ENCODE measurements at regions not wholly inside any gene's neighbourhood (a gene's known extent, or its start where the extent isn't known, plus 50 kb on each side); places are given as distances from the start of the nearest gene placed in this dataset.

GRCh38 chr9:2351324-2351723 is 270.3 kb upstream of the VLDLR start:
- Histone ChIP-seq H3K9me2 (ENCODE audit: insufficient read depth) (peaks cover 16% of the 10 kb centered on the region), H3K4me2 (no peak overlapping the region), H3K4me3 (no peak overlapping the region), H3K79me2 (replicated peaks; ENCODE audit: insufficient read depth) (no peaks in the 10 kb centered on the region), H3K27me3 (ENCODE audit: insufficient read depth) (no peaks in the 10 kb centered on the region), H4K20me1 (replicated peaks; ENCODE audit: insufficient read depth) (no peaks in the 10 kb centered on the region), H3F3A (replicated peaks; ENCODE audit: low read depth) (0 out of 2 replicates have a peak, but pooled peaks cover 2% of the 10 kb centered on the region), H3K36me3 (ENCODE audit: insufficient read depth) (0 out of 2 replicates have a peak, but pooled peaks cover 6% of the 10 kb centered on the region), H2AFZ (no peak overlapping the region), H3K4me1 (ENCODE audit: insufficient read depth) (peaks cover 11% of the 10 kb centered on the region), H3K27ac (ENCODE audit: low read depth) (no peak overlapping the region)
- ATAC-seq, result no peak
- TF ChIP-seq, protein P1, sequence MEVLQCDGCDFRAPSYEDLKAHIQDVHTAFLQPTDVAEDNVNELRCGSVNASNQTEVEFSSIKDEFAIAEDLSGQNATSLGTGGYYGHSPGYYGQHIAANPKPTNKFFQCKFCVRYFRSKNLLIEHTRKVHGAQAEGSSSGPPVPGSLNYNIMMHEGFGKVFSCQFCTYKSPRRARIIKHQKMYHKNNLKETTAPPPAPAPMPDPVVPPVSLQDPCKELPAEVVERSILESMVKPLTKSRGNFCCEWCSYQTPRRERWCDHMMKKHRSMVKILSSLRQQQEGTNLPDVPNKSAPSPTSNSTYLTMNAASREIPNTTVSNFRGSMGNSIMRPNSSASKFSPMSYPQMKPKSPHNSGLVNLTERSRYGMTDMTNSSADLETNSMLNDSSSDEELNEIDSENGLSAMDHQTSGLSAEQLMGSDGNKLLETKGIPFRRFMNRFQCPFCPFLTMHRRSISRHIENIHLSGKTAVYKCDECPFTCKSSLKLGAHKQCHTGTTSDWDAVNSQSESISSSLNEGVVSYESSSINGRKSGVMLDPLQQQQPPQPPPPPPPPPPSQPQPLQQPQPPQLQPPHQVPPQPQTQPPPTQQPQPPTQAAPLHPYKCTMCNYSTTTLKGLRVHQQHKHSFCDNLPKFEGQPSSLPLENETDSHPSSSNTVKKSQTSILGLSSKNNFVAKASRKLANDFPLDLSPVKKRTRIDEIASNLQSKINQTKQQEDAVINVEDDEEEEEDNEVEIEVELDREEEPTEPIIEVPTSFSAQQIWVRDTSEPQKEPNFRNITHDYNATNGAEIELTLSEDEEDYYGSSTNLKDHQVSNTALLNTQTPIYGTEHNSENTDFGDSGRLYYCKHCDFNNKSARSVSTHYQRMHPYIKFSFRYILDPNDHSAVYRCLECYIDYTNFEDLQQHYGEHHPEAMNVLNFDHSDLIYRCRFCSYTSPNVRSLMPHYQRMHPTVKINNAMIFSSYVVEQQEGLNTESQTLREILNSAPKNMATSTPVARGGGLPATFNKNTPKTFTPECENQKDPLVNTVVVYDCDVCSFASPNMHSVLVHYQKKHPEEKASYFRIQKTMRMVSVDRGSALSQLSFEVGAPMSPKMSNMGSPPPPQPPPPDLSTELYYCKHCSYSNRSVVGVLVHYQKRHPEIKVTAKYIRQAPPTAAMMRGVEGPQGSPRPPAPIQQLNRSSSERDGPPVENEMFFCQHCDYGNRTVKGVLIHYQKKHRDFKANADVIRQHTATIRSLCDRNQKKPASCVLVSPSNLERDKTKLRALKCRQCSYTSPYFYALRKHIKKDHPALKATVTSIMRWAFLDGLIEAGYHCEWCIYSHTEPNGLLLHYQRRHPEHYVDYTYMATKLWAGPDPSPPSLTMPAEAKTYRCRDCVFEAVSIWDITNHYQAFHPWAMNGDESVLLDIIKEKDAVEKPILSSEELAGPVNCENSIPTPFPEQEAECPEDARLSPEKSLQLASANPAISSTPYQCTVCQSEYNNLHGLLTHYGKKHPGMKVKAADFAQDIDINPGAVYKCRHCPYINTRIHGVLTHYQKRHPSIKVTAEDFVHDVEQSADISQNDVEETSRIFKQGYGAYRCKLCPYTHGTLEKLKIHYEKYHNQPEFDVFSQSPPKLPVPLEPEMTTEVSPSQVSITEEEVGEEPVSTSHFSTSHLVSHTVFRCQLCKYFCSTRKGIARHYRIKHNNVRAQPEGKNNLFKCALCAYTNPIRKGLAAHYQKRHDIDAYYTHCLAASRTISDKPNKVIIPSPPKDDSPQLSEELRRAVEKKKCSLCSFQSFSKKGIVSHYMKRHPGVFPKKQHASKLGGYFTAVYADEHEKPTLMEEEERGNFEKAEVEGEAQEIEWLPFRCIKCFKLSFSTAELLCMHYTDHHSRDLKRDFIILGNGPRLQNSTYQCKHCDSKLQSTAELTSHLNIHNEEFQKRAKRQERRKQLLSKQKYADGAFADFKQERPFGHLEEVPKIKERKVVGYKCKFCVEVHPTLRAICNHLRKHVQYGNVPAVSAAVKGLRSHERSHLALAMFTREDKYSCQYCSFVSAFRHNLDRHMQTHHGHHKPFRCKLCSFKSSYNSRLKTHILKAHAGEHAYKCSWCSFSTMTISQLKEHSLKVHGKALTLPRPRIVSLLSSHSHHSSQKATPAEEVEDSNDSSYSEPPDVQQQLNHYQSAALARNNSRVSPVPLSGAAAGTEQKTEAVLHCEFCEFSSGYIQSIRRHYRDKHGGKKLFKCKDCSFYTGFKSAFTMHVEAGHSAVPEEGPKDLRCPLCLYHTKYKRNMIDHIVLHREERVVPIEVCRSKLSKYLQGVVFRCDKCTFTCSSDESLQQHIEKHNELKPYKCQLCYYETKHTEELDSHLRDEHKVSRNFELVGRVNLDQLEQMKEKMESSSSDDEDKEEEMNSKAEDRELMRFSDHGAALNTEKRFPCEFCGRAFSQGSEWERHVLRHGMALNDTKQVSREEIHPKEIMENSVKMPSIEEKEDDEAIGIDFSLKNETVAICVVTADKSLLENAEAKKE (CRISPR knock-in tag; IDR thresholded peaks at IDR 0.05), result no peak
- DNase-seq (ENCODE audit: low spot score), result no peak
- Mint-ChIP-seq H3K27me3 (ENCODE audit: insufficient read depth, low read depth, poor library complexity) (peaks cover 6% of the 10 kb centered on the region), H3K36me3 (ENCODE audit: low read depth) (peaks cover 18% of the 10 kb centered on the region; the same call in 2 of the 3 replicates), H3K4me3 (no peak overlapping the region), H3K27ac (no peak overlapping the region), H3K9me3 (peaks cover 21% of the 10 kb centered on the region), H3K4me1 (peaks cover 12% of the 10 kb centered on the region)

DNA sequence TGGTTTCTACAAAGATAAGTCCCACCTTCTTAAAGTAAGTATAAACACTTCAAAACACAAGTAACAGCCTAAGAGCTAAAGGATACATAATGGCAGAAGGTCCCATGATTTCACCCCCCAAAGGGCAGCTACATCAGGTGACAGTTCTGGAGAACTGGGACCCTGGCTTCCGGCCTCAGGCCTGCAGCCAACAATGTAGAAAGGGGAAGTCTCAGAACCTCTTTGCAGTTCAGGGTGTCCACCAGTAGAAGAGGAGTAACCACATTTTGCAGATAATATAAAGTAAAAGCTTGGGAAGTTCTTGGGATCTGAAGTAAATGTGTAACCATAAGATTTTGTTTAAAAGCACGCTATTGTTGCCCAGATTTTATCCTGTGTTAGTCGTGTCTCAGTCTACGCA is 267.4 kb upstream of the VLDLR start:
- H3K4me1 ChIP-seq (ENCODE audit: insufficient read depth), result peaks cover 14% of the 10 kb centered on the region

More for the DNA sequence above, 267.4 kb upstream of the VLDLR start:
- H3K27me3 ChIP-seq (ENCODE audit: insufficient read depth), result no peaks in the 10 kb centered on the region
- no peak overlapping the region for H3K27ac ChIP-seq (ENCODE audit: low read depth)
- no peak overlapping the region for H3K4me3 ChIP-seq
- Mint-ChIP-seq H3K27me3 (ENCODE audit: insufficient read depth, low read depth, poor library complexity) (peaks cover 6% of the 10 kb centered on the region), H3K9me3 (peaks cover 1% of the 10 kb centered on the region; the same call in 2 of the 3 replicates), H3K4me1 (peaks cover 15% of the 10 kb centered on the region), H3K4me3 (no peak overlapping the region), H3K27ac (no peak overlapping the region), H3K36me3 (ENCODE audit: low read depth) (peaks cover under 1% of the 10 kb centered on the region; the same call in 1 of the 3 replicates)
- no peak overlapping the region for H3K4me2 ChIP-seq
- ATAC-seq (no peak), DNase-seq (ENCODE audit: low spot score) (no peak)
- no peaks in the 10 kb centered on the region for H3K79me2 ChIP-seq (replicated peaks; ENCODE audit: insufficient read depth)
- 0 out of 2 replicates have a peak, but pooled peaks cover 2% of the 10 kb centered on the region for H3F3A ChIP-seq (replicated peaks; ENCODE audit: low read depth)
- no peak for TF ChIP-seq CTCF (conservative IDR thresholded peaks at IDR 0.05; ENCODE audit: low read depth in 2 of 2)
- TF ChIP-seq NANOG (IDR thresholded peaks at IDR 0.05; ENCODE audit: borderline replicate concordance), result no peak
- no peak for TF ChIP-seq ZNF331 (CRISPR knock-in tag; IDR thresholded peaks at IDR 0.05; ENCODE audit: low read depth)
- no peak for TF ChIP-seq JUNB (IDR thresholded peaks at IDR 0.05; ENCODE audit: unreplicated experiment)
- TF ChIP-seq, protein P2, sequence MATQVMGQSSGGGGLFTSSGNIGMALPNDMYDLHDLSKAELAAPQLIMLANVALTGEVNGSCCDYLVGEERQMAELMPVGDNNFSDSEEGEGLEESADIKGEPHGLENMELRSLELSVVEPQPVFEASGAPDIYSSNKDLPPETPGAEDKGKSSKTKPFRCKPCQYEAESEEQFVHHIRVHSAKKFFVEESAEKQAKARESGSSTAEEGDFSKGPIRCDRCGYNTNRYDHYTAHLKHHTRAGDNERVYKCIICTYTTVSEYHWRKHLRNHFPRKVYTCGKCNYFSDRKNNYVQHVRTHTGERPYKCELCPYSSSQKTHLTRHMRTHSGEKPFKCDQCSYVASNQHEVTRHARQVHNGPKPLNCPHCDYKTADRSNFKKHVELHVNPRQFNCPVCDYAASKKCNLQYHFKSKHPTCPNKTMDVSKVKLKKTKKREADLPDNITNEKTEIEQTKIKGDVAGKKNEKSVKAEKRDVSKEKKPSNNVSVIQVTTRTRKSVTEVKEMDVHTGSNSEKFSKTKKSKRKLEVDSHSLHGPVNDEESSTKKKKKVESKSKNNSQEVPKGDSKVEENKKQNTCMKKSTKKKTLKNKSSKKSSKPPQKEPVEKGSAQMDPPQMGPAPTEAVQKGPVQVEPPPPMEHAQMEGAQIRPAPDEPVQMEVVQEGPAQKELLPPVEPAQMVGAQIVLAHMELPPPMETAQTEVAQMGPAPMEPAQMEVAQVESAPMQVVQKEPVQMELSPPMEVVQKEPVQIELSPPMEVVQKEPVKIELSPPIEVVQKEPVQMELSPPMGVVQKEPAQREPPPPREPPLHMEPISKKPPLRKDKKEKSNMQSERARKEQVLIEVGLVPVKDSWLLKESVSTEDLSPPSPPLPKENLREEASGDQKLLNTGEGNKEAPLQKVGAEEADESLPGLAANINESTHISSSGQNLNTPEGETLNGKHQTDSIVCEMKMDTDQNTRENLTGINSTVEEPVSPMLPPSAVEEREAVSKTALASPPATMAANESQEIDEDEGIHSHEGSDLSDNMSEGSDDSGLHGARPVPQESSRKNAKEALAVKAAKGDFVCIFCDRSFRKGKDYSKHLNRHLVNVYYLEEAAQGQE (IDR thresholded peaks at IDR 0.05; ENCODE audit: unreplicated experiment), result no peak
- TF ChIP-seq ETS1 (IDR thresholded peaks at IDR 0.05), result no peak
- TF ChIP-seq ZNF114 (CRISPR knock-in tag; IDR thresholded peaks at IDR 0.05), result no peak
- no peak overlapping the region for H2AFZ ChIP-seq
- H4K20me1 ChIP-seq (replicated peaks; ENCODE audit: insufficient read depth), result no peaks in the 10 kb centered on the region
- no peaks in the 10 kb centered on the region for H3K36me3 ChIP-seq (ENCODE audit: insufficient read depth)
- H3K9me2 ChIP-seq (ENCODE audit: insufficient read depth), result peaks cover 10% of the 10 kb centered on the region
